IMR-90 (cell line): ENCODE measurements at regions not wholly inside any gene's neighbourhood (a gene's known extent, or its start where the extent isn't known, plus 50 kb on each side); places are given as distances from the start of the nearest gene placed in this dataset.

Source experiments
- ATAC-seq: fragments of 200-7000 bp; cut with Tn5 transposase; 2 replicates; pipeline ENCODE4 v1.9.1; 2020; ENCODE audit warnings: low read depth, mild to moderate bottlenecking, moderate library complexity
- BruUV-seq: library from RNA; stranded (reverse); fragments of 400-500 nt; replicated peaks from 2 replicates; lab custom pipeline; 2021; lab: Mats Ljungman, UMichigan
- CTCF ChIA-PET: fragments of 300-600 bp; formaldehyde crosslinking; extraction: SDS; loops from one replicate; lab custom pipeline; 2021; ENCODE audit warnings: antibody characterized with exemption; lab: Yijun Ruan, JAX
- POLR2A ChIA-PET: fragments of 300-600 bp; sonication (Branson Sonifier 250); formaldehyde crosslinking; loops from one replicate; lab custom pipeline; 2022; ENCODE audit warnings: antibody characterized with exemption; ENCODE audit not compliant: unreplicated experiment; lab: Charles Lee
- DNase-seq: peaks from one replicate; pipeline ENCODE4 v3.0.0; 2013
- H2AFZ ChIP-seq: replicated peaks from 2 replicates; pipeline ENCODE3; 2013; ENCODE audit warnings: low read length, mild to moderate bottlenecking; ENCODE audit not compliant: poor library complexity
- H2AK5ac ChIP-seq: 2 replicates; pipeline ENCODE4 v1.6.1; 2013; ENCODE audit warnings: low read depth, low read length, inconsistent platforms
- H2AK9ac ChIP-seq: replicated peaks from 2 replicates; pipeline ENCODE3; 2013; ENCODE audit warnings: mild to moderate bottlenecking, low read depth, low read length, moderate library complexity; ENCODE audit not compliant: poor library complexity
- H2BK120ac ChIP-seq: 2 replicates; pipeline ENCODE4 v1.6.1; 2013; ENCODE audit warnings: low read depth, low read length, inconsistent platforms
- H2BK15ac ChIP-seq: 3 replicates; pipeline ENCODE4 v1.6.1; 2013; ENCODE audit warnings: low read depth, low read length, inconsistent platforms
- H2BK20ac ChIP-seq: 2 replicates; pipeline ENCODE4 v1.6.1; 2013; ENCODE audit warnings: low read depth, mild to moderate bottlenecking, inconsistent platforms, low read length, moderate library complexity
- H2BK5ac ChIP-seq: 2 replicates; pipeline ENCODE4 v1.6.1; 2013; ENCODE audit warnings: mild to moderate bottlenecking, low read depth, low read length, inconsistent platforms; ENCODE audit not compliant: poor library complexity, severe bottlenecking
- H3K14ac ChIP-seq: replicated peaks from 2 replicates; pipeline ENCODE4 v1.6.1; 2013; ENCODE audit warnings: low read depth, low read length, inconsistent platforms
- H3K18ac ChIP-seq: 2 replicates; pipeline ENCODE4 v1.6.1; 2013; ENCODE audit warnings: low read depth, low read length, control low read depth
- H3K23ac ChIP-seq: 2 replicates; pipeline ENCODE4 v1.6.1; 2013; ENCODE audit warnings: low read depth, low read length, inconsistent platforms
- H3K27ac ChIP-seq: 2 replicates; pipeline ENCODE4 v1.5.1; 2013; ENCODE audit warnings: mild to moderate bottlenecking, control low read depth, low read length; ENCODE audit not compliant: insufficient read depth
- H3K27me3 ChIP-seq: 2 replicates; pipeline ENCODE4 v1.6.1; 2013; ENCODE audit warnings: low read length; ENCODE audit not compliant: control insufficient read depth, insufficient read depth
- H3K36me3 ChIP-seq: 2 replicates; pipeline ENCODE4 v1.6.1; 2013; ENCODE audit warnings: low read length, mixed read lengths; ENCODE audit not compliant: control insufficient read depth, insufficient read depth
- H3K4ac ChIP-seq: 2 replicates; pipeline ENCODE4 v1.6.1; 2013; ENCODE audit warnings: low read depth, low read length, inconsistent platforms
- H3K4me1 ChIP-seq: 2 replicates; pipeline ENCODE4 v1.6.1; 2013; ENCODE audit warnings: low read length, mixed read lengths; ENCODE audit not compliant: control insufficient read depth, insufficient read depth
- H3K4me2 ChIP-seq: 2 replicates; pipeline ENCODE4 v1.6.1; 2013; ENCODE audit warnings: low read depth, mild to moderate bottlenecking, control low read depth, low read length, moderate library complexity
- H3K4me3 ChIP-seq: 2 replicates; pipeline ENCODE4 v1.5.1; 2013; ENCODE audit warnings: low read depth, mild to moderate bottlenecking, control low read depth, low read length, moderate library complexity; ENCODE audit not compliant: insufficient read depth
- H3K56ac ChIP-seq: 2 replicates; pipeline ENCODE4 v1.6.1; 2013; ENCODE audit warnings: low read length, inconsistent platforms; ENCODE audit not compliant: insufficient read depth; ENCODE audit errors: extremely low read depth
- H3K79me1 ChIP-seq, 2 experiments: 2 replicates each; pipeline ENCODE4 v1.6.1; 2013; ENCODE audit warnings: low read length in 2 of 2, inconsistent platforms in 1 of 2, low read depth in 1 of 2
- H3K9ac ChIP-seq: 2 replicates; pipeline ENCODE4 v1.6.1; 2013; ENCODE audit warnings: low read depth, low read length, control low read depth
- H3K9me1 ChIP-seq: 2 replicates; pipeline ENCODE4 v1.6.1; 2013; ENCODE audit warnings: low read length, inconsistent platforms; ENCODE audit not compliant: insufficient read depth
- H3K9me3 ChIP-seq: 2 replicates; pipeline ENCODE4 v1.6.1; 2013; ENCODE audit warnings: low read length; ENCODE audit not compliant: control insufficient read depth, insufficient read depth
- H4K20me1 ChIP-seq: 2 replicates; pipeline ENCODE4 v1.6.1; 2013; ENCODE audit warnings: low read length, inconsistent platforms; ENCODE audit not compliant: insufficient read depth
- H4K5ac ChIP-seq: 2 replicates; pipeline ENCODE4 v1.6.1; 2013; ENCODE audit warnings: mild to moderate bottlenecking, low read depth, low read length, control low read depth
- H4K8ac ChIP-seq, 2 experiments: 2 replicates each; pipeline ENCODE4 v1.6.1; 2013; ENCODE audit warnings: low read depth in 2 of 2, low read length in 2 of 2, control low read depth in 1 of 2, inconsistent platforms in 1 of 2
- H4K91ac ChIP-seq: 2 replicates; pipeline ENCODE4 v1.6.1; 2013; ENCODE audit warnings: low read depth, low read length, inconsistent platforms; ENCODE audit not compliant: insufficient read depth
- BHLHE40 ChIP-seq: fragments of 150-350 bp; IDR thresholded peaks from 2 replicates; pipeline ENCODE4 v1.6.1; 2016; ENCODE audit warnings: mild to moderate bottlenecking, low read depth, low read length
- CEBPB ChIP-seq: IDR thresholded peaks from 2 replicates; pipeline ENCODE4 v1.6.1; 2012; ENCODE audit warnings: low read depth, low read length, improper control_type of control experiment
- CHD1 ChIP-seq: IDR thresholded peaks from 2 replicates; pipeline ENCODE4 v1.6.1; 2012; ENCODE audit warnings: low read depth, low read length, improper control_type of control experiment
- FOS ChIP-seq: fragments of 150-350 bp; IDR thresholded peaks from 2 replicates; pipeline ENCODE4 v1.6.1; 2016; ENCODE audit warnings: low read depth, low read length
- MAFK ChIP-seq: IDR thresholded peaks from 2 replicates; pipeline ENCODE4 v1.6.1; 2012; ENCODE audit warnings: low read depth, low read length, improper control_type of control experiment
- MAZ ChIP-seq: IDR thresholded peaks from 2 replicates; pipeline ENCODE4 v1.6.1; 2012; ENCODE audit warnings: low read depth, mild to moderate bottlenecking, low read length, improper control_type of control experiment, moderate library complexity, borderline replicate concordance
- MXI1 ChIP-seq: IDR thresholded peaks from 2 replicates; pipeline ENCODE4 v1.6.1; 2012; ENCODE audit warnings: low read depth, mild to moderate bottlenecking, low read length, moderate library complexity, borderline replicate concordance
- NFE2L2 ChIP-seq: fragments of 150-350 bp; IDR thresholded peaks from 2 replicates; pipeline ENCODE4 v1.6.1; 2016; ENCODE audit warnings: low read depth, mild to moderate bottlenecking, low read length
- POLR2A ChIP-seq: IDR thresholded peaks from 2 replicates; pipeline ENCODE4 v1.6.1; 2012; ENCODE audit warnings: mild to moderate bottlenecking, low read depth, low read length
- RAD21 ChIP-seq: IDR thresholded peaks from 2 replicates; pipeline ENCODE4 v1.6.1; 2012; ENCODE audit warnings: low read length, improper control_type of control experiment
- RCOR1 ChIP-seq: IDR thresholded peaks from 2 replicates; pipeline ENCODE4 v1.6.1; 2012; ENCODE audit warnings: mild to moderate bottlenecking, low read length, improper control_type of control experiment; ENCODE audit not compliant: insufficient replicate concordance
- RFX5 ChIP-seq: IDR thresholded peaks from 2 replicates; pipeline ENCODE4 v1.8.0; 2012; ENCODE audit warnings: low read depth, mild to moderate bottlenecking, low read length, moderate library complexity
- SMC3 ChIP-seq: fragments of 150-350 bp; IDR thresholded peaks from 2 replicates; pipeline ENCODE4 v1.6.1; 2016; ENCODE audit warnings: low read depth, mild to moderate bottlenecking, antibody characterized with exemption, low read length, moderate library complexity
- WGBS, 2 experiments: methylation state at CpG; one replicate each; pipeline versions ENCODE4 v1.1.5 to v1.1.7; 2013; ENCODE audit warnings: missing lambda C conversion rate in 2 of 2; ENCODE audit not compliant: insufficient read length in 1 of 2; ENCODE audit errors: extremely low coverage in 2 of 2; 5-methylcytosine and 5-hydroxymethylcytosine counted together
- dilution Hi-C: fragments of 300-500 bp; cut with HindIII; formaldehyde crosslinking; loops from one replicate; pipeline ENCODE4 v1.14.3; 2018; ENCODE audit warnings: low sequenced_read_pairs; ENCODE audit not compliant: unreplicated experiment
- in situ Hi-C: fragments of 300-500 bp; cut with MboI; formaldehyde crosslinking; loops from 3 replicates; pipeline ENCODE4 v1.14.3; 2019; ENCODE audit warnings: low sequenced_read_pairs, inconsistent platforms, mixed read lengths
- intact Hi-C: fragments of 100-400 bp; cut with micrococcal nuclease; formaldehyde crosslinking; loops from 2 replicates; pipeline ENCODE4 v1.10.0; 2022
- TF ChIP-seq, protein P1 (sequence below): conservative IDR thresholded peaks from 2 replicates; pipeline ENCODE4 v1.5.1; 2012; ENCODE audit warnings: mild to moderate bottlenecking, low read depth, low read length, improper control_type of control experiment
- TF ChIP-seq, protein P2 (sequence below): fragments of 150-350 bp; IDR thresholded peaks from 2 replicates; pipeline ENCODE4 v1.6.1; 2017; ENCODE audit warnings: mild to moderate bottlenecking, antibody characterized with exemption, low read length, low read depth
- TF ChIP-seq, protein P3 (sequence below): fragments of 150-350 bp; IDR thresholded peaks from 2 replicates; pipeline ENCODE4 v1.6.1; 2016; ENCODE audit warnings: low read depth, mild to moderate bottlenecking, low read length, moderate library complexity, borderline replicate concordance

DNA sequence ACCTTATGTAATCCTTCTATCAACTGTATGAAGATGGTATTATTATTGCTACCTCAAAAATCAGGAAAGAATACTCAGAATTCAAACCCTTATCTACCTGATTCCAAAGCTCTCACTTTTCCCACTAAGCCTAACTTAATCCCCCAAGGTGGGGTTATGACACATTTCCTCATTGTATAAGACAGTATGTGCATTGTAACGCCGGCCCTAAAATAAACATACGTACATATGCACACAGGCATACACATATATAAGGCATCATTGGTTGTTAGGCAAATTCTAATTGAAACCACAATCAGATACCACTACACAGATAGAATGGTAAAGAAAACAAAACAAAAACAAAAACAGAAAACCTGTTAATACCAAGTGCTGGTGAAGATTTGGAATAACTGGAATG is 556.5 kb downstream of the INHBA start:
- Histone ChIP-seq H3K14ac (no peak overlapping the region), H3K36me3 (no peaks in the 10 kb centered on the region), H3K4me3 (no peak overlapping the region), H3K18ac (no peak overlapping the region), H4K8ac (no peak overlapping the region), H3K9me3 (no peaks in the 10 kb centered on the region), H4K5ac (no peak overlapping the region), H3K4me1 (peaks cover 8% of the 10 kb centered on the region; the same call in 1 of the 2 replicates), H2AFZ (no peak overlapping the region), H4K20me1 (no peaks in the 10 kb centered on the region), H2BK5ac (no peak overlapping the region), H2BK15ac (no peak overlapping the region), H3K4me2 (no peak overlapping the region), H2AK5ac (no peak overlapping the region), H2BK120ac (no peak overlapping the region), H3K56ac (no peak overlapping the region), H3K79me1 (no peaks in the 10 kb centered on the region), H4K91ac (no peak overlapping the region), H3K27ac (no peak overlapping the region), H3K9me1 (peaks cover 2% of the 10 kb centered on the region; the same call in 1 of the 2 replicates), H3K23ac (no peak overlapping the region), H2BK20ac (no peak overlapping the region), H3K9ac (no peak overlapping the region), H3K27me3 (no peaks in the 10 kb centered on the region), H2AK9ac (no peak overlapping the region), H3K4ac (no peak overlapping the region)
- no peak for ATAC-seq
- no CpG with 5 or more reads among the region's 3 CpGs for WGBS, 2 experiments
- in situ Hi-C loops (no loop called here), intact Hi-C loops (no loop called here), dilution Hi-C loops (no loop called here)
- BruUV-seq: no TSS peak
- TF ChIP-seq CHD1 (no peak), FOS (no peak), BHLHE40 (no peak), POLR2A (no peak), SMC3 (no peak), CEBPB (no peak), NFE2L2 (no peak), RFX5 (no peak), MXI1 (no peak), MAZ (no peak), RAD21 (no peak), RCOR1 (no peak), MAFK (no peak)
- TF ChIP-seq, protein P1, sequence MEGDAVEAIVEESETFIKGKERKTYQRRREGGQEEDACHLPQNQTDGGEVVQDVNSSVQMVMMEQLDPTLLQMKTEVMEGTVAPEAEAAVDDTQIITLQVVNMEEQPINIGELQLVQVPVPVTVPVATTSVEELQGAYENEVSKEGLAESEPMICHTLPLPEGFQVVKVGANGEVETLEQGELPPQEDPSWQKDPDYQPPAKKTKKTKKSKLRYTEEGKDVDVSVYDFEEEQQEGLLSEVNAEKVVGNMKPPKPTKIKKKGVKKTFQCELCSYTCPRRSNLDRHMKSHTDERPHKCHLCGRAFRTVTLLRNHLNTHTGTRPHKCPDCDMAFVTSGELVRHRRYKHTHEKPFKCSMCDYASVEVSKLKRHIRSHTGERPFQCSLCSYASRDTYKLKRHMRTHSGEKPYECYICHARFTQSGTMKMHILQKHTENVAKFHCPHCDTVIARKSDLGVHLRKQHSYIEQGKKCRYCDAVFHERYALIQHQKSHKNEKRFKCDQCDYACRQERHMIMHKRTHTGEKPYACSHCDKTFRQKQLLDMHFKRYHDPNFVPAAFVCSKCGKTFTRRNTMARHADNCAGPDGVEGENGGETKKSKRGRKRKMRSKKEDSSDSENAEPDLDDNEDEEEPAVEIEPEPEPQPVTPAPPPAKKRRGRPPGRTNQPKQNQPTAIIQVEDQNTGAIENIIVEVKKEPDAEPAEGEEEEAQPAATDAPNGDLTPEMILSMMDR: no peak
- TF ChIP-seq, protein P2, sequence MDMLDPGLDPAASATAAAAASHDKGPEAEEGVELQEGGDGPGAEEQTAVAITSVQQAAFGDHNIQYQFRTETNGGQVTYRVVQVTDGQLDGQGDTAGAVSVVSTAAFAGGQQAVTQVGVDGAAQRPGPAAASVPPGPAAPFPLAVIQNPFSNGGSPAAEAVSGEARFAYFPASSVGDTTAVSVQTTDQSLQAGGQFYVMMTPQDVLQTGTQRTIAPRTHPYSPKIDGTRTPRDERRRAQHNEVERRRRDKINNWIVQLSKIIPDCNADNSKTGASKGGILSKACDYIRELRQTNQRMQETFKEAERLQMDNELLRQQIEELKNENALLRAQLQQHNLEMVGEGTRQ: no peak
- TF ChIP-seq, protein P3, sequence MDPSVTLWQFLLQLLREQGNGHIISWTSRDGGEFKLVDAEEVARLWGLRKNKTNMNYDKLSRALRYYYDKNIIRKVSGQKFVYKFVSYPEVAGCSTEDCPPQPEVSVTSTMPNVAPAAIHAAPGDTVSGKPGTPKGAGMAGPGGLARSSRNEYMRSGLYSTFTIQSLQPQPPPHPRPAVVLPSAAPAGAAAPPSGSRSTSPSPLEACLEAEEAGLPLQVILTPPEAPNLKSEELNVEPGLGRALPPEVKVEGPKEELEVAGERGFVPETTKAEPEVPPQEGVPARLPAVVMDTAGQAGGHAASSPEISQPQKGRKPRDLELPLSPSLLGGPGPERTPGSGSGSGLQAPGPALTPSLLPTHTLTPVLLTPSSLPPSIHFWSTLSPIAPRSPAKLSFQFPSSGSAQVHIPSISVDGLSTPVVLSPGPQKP: no peak
- CTCF ChIA-PET: no interaction called here
- POLR2A ChIA-PET: no interaction called here
- no peak for DNase-seq
